GOT3 (cell line): ENCODE measurements at regions not wholly inside any gene's neighbourhood (a gene's known extent, or its start where the extent isn't known, plus 50 kb on each side); places are given as distances from the start of the nearest gene placed in this dataset.

Experiments
- DNase-seq: peaks from one replicate; lab custom pipeline; 2025; ENCODE audit warnings: mixed read lengths; lab: John Stamatoyannopoulos, UW

DNA sequence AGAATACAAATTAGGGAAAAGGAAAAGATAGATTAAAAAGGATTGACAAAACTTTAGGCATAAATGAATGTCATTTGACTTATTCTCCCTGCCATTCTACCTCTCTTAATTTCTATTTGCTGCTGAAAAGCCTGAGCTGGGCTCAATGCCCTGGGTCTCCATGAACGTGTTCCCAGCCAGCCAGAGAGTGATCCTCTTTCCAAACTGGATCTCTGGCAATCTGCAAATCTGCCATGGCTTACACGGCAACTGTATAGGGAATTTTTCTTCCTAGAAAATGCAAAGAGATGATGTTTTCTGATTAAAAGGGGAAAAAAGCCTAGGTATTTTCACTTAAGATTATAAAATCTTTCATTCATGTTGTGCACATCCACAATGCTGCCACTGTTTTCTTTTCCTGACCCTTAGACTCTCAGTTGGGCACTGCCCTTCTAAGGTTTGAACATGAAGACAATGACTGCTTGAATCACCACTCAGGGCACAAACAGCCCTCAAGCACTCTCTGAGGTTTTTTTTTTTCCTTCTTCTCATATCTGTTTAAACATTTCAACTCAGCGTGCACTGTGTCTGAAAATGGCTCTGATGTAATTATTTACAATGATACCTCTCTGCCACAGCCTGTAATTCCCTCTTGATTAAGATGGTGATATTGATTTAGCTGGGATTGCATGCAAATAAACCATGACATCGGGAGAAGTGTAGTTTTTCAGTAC, 60.3 kb downstream of the DACT1 start:
- DNase-seq, result no peak

DNA sequence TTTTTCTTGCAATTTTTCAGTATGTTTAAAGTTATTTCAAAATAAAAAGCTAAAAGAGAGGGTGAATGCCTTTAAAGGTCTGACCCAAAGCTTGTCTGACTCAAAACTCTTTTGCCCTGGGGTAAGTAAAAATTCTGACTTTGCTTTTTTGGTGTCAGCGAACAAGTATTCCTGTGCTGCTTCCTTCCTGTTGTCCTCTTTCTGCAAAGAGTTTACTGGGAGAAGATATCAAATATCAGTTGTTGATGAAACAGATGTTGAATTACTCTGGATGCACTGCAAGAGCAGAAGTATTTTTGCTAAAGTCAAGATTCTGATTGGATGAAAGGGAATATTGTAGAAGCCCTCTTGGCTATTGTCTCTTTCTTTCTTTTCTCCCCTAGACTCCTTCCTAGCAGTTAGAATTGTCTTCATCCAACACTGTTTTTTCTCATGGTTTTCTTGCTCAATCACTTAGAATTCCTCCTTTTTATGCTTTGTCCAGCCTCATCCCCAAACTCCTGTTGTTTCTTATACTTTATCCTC, 62.0 kb downstream of the DACT1 start:
- no peak for DNase-seq

DNA sequence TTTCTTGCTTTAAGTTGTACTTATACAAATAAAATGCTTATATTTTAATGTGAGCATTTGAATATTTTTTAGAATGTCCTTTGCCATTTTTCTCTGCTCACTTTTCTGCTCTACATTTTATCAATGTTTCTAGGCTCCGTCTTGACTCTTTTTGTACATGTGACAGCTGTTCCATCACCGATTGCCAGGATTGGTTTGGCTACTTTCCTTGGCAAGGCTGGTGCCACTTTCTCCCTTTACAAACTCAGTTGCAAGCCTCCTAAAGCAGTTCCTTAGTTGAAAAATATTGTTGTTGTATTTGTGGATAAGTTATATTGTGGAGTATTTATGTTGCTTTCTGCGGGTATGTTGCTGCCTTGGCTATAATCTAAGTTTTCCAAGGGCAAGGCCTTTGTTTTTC, 63.4 kb downstream of the DACT1 start:
- DNase-seq, result no peak

DNA sequence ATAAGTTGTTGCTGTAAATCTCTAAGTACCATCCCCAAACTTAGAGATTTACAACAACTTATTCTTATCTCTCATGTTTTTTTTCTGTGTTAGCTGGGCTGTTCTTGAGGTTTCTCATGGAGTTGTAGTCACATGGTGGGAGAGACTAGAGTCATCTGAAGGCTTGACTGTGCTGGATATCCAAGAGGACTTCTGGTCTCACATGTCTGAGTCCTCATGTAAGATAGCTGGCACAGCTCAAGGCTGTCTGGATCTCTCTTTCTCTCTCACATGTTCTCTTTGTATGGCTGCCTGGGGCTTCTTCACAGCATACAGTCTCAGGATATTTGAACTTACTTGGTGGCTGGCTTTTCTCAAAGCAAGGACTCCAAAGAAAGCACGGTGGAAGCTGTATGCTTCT, 63.8 kb downstream of the DACT1 start:
- no peak for DNase-seq

DNA sequence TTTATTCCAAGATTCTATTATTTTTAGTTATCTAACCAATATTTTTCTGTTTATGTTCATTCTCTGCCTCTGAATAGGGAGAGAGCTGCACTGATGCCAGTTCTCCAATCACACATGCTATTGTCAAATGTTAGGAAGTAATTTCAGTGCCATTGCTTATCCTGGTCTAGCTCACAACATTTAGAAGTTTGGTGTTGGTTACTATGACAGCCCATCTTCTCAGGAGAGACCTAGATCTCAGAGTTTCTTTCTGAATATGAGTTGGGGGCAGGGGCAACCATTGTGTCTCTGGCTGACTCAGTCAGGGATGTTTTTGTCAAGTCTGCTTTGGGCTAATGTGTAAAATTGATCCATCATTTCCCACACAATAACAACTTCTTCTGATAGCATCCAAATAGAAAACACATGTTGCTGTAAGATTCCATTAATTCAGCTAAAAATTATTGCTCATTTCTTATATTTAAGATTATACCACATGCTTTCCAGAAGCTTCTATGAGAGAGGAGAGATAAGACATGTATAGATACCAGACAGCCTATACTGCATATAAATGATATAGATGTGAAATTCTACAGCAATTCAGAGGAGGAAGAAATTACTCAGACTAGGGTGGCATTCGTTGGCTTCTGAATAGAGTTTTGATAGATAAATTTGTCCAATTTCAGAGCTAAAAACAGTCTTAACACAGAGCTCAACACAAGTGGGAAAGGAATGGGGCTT, 64.8 kb downstream of the DACT1 start:
- DNase-seq, result no peak

DNA sequence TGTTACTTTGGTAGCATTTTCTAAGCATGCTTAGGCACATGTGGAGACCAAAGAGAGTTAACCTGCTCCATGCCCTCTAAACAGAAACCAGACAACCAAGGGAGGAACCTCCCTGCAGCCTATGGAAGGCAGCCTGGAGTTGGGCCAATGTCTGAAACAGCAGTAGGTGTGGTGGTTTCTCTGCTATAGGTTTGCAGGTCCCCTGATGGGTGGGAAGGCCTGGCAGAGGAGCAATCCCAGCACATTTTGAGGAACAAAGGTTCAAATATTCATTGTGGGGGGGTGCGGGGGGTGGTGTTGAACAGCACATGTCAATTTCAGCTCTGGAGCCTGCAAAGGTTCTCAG, 65.4 kb downstream of the DACT1 start:
- no peak for DNase-seq

DNA sequence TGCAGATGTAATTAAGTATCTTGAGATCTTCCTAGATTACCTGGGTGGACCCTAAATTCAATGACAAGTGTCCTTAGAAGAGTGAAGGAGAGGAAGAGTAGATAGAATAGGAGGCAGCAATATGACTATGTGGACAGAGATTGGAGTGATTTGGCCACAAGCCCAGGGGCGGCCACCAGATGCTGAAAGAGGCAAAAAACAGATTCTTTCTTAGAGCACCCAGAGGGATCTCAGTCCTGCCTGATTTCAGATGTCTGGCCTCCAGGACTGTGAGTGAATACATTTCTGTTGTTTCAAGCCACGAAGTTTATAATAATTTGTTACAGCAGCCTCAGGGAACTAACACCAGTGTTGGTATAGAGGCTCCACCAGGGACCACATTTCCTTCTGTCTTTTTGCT, 67.3 kb downstream of the DACT1 start:
- no peak for DNase-seq

DNA sequence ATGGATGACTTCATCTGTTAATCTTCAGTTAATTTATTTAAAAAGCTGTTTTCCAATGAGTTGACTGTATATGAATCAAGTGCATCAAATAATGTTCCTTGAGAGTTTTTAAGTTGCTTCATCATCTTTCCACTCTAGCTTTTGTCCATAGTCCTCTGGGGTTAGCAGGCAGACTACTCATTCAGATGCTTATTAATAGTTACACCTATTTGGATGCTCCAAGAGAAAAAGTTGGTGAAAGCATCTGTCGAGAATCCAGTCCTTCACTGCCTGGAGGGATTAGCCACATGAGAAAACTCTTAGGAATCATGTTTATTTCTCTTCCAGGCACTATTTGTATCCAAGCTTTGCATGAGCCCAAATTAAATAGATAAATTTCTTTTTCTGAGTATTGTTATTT, 70.2 kb downstream of the DACT1 start:
- DNase-seq, result no peak

DNA sequence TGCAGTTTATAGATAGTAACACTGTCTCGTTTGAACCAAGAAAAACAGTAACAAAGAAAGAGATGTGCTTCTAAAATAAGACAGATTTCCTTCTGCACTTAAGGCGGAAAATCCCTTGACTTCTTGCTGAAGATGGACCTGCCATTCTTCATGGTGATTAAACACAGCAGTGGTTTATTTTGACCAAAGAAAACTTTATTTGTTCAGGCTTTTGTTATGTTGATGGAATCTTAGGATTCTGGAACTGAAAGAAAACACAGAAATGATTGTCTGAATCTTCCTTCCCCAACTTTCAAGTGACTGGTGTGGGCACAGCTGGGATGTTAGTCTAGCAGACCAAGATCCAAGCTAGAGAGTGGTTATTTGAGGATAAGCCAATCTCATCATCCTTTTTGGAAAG, 72.2 kb downstream of the DACT1 start:
- DNase-seq, result no peak

DNA sequence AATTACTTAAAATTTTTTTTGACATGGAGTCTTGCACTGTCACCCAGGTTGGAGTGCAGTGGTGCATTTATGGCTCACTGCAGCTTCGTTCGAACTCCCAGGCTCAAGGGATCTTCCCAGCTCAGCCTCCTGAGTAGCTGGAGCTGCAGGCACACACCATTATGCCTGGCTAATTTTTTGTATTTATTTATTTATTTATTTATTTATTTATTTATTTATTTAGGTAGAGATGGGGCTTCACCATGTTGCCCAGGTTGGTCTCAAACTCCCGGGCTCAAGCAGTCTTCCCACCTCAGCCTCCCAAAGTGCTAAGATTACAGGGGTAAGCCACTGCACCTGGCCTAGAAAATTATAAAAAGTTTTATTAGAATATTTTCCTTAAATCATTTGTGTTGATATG, 73.6 kb downstream of the DACT1 start:
- no peak for DNase-seq

DNA sequence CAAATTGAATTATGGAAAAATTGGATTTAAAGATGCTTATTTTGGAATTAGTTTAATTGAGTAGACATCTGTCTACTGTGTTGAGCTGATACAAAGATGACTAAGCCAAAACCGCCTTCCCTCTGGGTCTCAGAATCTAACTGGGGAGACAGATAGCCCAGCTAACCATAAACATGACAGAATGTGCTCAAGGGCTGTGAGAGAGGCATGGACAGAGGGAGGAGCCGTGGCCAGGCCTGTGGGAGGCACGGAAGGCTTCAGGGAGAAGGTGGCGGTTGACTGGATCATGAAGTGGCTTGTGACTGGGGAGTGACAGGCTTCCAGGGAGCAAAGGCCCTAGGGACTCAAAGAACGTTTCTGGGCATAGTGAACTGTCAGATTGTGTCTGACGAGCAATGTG, 74.6 kb downstream of the DACT1 start:
- DNase-seq, result no peak

DNA sequence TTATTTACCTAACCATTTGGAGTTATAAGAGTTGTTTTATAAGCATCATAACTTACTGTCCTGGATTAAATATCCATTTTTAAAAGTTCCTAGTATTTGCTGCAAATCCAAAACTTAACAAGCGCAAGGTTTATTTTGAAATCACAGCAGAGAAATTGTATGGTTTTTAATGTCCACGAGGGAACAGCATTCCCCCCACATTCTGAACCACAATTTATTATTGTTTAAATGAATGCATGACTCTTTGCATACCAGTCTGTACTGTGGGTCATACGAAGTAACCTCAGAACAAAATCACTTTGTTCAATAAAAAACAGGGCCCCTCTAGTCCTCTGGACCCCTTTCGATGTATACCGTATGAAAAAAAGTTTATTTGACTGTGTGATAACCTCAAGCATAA, 75.9 kb downstream of the DACT1 start:
- no peak for DNase-seq

DNA sequence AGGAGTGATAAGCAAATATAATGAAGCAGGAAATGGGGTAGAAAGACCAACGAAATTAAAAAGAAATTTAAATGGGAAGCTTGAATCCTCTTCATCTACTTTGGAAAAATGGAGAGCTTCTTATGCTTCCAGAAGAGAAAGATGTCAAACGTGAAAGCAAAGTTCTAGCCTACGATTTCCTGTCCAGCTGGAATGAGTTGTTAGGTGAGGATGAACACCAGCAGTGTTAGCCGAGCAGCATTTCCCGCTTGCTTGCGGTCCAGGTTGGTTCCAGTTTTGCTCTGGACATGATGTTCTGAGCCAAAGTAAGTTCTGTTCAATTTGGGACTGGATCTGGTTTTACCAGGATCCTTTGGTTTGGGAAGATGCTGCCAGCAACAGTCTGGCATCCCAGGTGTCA, 78.9 kb downstream of the DACT1 start:
- DNase-seq, result no peak

DNA sequence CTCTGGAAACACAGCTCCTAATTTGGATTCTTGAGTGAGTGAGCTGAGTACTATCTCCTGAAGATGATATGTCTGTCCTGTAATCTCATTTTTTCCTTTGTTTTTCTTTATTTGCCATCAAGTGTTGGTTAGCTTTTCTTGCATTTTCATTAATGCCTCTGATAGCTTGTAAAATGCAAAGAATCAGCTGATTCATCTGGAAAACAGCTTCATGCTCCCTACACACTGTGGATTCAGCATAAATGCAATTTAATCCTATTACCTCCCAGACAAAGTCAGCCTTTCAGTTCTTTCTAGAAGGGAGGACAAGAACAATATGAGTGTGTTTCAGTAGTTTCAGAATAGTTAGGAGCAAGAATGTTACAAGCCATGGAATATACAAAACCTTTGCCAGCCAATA, 79.4 kb downstream of the DACT1 start:
- no peak for DNase-seq

DNA sequence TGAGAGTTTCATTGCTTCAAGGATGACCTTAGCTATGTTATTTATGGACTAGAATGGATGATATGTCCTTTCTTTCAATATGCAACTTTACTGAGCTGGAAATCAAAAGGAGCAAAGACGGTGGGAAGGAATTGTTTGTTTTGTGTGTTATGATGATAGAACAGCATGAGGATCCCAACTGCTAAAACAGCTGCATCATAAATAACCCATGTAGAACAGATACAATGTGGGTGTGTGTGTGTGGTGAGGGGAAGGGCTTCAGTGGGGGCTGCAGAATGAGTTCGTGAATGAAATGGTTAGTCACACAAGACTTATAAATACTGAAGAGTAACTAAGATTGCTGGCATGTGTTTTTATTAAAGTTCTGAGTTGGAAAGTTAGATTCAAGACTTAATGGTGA, 80.1 kb downstream of the DACT1 start:
- no peak for DNase-seq

DNA sequence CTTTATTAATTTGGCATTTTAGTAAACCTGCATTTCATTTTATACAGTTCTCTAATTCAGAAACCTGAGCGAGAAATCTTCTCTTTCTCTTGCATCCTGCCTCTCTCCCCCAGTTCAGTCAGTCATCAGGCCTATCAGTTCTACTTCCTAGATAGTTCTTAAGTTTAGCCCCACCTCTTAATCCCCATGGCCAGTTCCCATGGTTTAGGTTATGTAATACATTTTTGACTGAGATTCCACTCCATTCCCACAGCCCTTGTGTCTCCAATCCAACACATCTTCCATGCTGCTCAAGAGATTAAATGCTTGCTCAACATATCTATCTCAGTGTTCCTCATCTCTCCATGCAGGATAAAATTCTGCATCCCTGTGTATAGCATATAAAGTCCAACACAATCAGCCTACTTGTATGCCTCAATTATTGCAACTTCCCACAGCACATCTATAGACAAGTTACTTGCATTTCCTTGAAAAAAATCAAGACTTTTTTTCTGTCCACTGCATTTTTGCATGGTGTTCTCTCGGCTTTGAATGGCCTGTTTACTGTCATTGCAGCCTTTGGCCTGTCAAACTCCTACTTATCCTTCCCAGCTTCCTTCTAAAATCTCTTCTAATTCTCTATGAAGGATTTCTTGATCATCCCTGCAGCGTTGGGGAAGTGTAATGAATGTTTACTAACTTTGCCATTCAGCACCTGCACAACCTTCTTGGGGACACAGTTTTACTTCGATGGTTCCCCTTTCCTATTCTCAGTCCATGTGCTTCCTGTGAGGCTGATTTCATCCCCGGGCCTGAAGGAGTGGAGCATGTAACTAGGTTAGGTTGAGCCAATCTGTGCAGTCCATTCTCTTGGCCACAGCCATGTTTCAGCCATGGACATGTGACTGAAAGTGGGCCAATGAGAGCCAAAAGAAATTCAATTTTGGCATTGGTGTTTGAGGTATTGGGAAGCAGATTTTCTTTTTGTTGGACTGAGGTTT, 80.8 kb downstream of the DACT1 start:
- no peak for DNase-seq

DNA sequence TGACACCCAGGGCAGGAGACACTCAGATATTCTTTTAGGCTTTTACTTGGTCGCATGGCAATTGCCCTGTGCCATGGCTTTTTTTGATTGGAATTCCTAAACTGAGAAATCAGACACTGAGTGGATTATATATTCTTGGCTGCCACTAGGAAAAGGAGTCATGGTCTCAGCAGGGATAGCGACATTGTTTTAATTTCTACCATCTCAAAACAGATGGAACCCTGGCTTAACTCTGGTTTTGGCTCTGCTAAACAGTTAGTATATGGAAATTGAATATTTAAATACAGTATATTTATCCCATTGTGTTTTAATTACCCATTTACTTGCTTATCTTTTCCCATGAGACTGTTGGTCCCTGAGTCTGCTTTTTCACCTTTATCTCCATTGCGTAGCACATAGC, 84.0 kb downstream of the DACT1 start:
- no peak for DNase-seq

DNA sequence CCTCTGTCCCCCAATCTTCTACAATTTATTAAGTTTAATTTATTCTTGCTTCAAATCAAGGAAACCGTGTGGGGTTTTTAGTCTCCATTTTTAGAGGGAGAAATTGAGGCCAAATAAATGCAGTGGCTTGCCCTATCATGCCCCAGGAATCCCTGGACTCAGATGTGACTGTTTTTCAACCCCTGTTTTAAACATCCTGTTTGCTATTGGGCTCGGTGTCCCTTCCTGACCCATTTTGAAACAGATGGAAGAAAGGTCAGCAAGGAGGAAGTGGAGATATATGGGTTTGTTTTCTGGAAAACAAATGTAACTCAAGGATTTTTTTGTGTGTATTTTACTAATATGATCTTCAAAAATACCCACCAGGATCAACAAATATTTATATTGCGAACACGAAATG, 84.7 kb downstream of the DACT1 start:
- DNase-seq, result no peak

DNA sequence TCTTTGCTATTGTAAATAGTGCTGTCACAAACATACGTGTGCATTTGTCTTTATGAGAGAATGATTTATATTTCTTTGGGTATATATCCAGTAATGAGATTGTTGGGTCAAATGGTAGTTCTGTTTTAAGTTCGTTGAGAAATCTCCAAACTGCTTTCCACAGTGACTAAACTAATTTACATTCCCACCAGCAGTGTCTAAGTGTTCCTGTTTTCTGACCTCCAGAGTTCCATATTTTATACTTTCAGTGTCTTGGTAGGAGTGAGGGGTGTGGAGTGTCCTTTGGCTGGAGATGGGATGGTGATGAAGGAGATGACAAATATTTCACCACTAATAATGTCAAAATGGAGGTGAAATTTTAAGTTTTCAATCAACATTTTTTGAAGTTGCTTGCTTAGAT, 86.4 kb downstream of the DACT1 start:
- no peak for DNase-seq

DNA sequence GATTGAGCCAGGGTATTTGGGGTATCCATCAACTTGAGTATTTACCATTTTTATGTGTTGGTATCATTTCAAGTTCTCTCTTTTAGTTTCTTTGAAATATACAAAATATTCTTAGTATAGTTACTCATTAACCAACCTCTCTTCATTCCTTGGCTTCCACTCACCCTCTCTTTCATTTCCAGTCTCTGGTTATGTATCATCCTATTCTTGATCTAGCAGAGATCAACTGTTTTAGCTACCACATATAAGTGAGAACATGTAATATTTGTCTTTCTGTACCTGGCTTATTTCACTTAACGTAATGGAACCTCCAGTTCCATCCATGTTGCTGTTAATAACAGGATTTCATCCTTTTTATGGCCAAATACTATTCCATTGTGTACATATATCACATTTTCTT, 86.9 kb downstream of the DACT1 start:
- DNase-seq, result no peak

DNA sequence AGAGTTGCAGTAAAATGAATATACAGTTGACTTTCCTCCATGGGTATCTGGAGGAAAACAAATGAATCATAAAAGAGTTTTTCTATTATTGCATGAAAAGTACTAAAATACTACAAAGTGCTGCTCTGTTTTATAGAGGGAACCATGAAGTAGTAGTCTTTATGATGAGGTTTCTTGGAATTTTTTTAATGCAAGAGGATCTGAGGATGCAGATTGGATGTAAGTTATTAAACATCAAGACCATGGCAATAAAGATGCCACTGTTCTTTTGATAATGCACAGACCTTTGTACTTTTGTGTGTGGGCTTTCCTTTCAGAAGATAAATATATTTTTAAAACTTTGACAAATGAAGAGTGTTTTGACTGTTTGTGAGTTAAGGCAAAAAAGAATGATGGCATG, 87.5 kb downstream of the DACT1 start:
- no peak for DNase-seq

DNA sequence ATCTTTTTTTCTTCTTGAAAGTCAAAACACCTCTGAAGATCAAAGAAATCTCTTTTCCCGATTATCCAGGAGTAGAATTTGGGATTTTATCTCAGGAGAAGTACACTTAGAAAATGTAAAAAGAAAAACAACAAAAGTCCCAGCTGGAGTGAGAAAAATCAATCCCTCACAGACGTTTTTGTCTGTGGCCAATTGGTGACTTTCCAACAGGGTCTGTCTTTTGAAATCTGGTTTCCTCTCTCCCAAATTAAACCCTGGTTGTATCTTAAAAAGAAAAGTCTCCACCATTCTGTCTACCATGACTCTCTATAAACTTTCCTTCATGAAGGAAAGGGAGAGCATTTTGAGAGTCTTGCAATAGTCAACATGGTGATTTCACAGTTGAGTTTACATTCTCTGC, 88.1 kb downstream of the DACT1 start:
- DNase-seq, result no peak
